GM12891 (cell line): ENCODE measurements at regions not wholly inside any gene's neighbourhood (a gene's known extent, or its start where the extent isn't known, plus 50 kb on each side); places are given as distances from the start of the nearest gene placed in this dataset.

Source experiments
- DNase-seq: peaks from one replicate; pipeline ENCODE4 v3.0.0; 2011; ENCODE audit warnings: low spot score; ENCODE audit not compliant: insufficient read length
- FAIRE-seq: peaks from 2 replicates; lab custom pipeline; 2011; peaks lifted over from hg19 to GRCh38; lab: Jason Lieb, UNC
- PAX5 ChIP-seq: IDR thresholded peaks from 2 replicates; pipeline ENCODE4 v1.6.1; 2011; ENCODE audit warnings: low read length, moderate library complexity, mild to moderate bottlenecking; ENCODE audit not compliant: insufficient read depth, severe bottlenecking
- POLR2A ChIP-seq: IDR thresholded peaks from 2 replicates; pipeline ENCODE4 v1.6.1; 2011; ENCODE audit warnings: low read depth, low read length, control low read depth
- POLR2AphosphoS5 ChIP-seq: IDR thresholded peaks from 2 replicates; pipeline ENCODE4 v1.6.1; 2011; ENCODE audit warnings: low read depth, low read length, control low read depth
- POU2F2 ChIP-seq: IDR thresholded peaks from 2 replicates; pipeline ENCODE4 v1.6.1; 2011; ENCODE audit warnings: low read depth, mild to moderate bottlenecking, control low read depth, low read length, moderate library complexity
- SPI1 ChIP-seq: IDR thresholded peaks from 2 replicates; pipeline ENCODE4 v1.6.1; 2011; ENCODE audit warnings: low read depth, low read length, control low read depth
- TAF1 ChIP-seq: IDR thresholded peaks from 2 replicates; pipeline ENCODE4 v1.6.1; 2011; ENCODE audit warnings: low read depth, low read length, control low read depth

- DNase-seq (no peak), FAIRE-seq (no peak)
- TF ChIP-seq PAX5 (no peak), POU2F2 (no peak), SPI1 (no peak), TAF1 (no peak), POLR2AphosphoS5 (no peak), POLR2A (no peak)
These were observed 319.0 kb downstream of the DKK2 start for GRCh38 chr4:106717091-106717490.

GRCh38 chr4:106715825-106716224, 320.3 kb downstream of the DKK2 start:
- FAIRE-seq = no peak
- DNase-seq = no peak
- TF ChIP-seq POU2F2 = no peak
- no peak for TF ChIP-seq SPI1
- TF ChIP-seq PAX5 = no peak
- no peak for TF ChIP-seq POLR2AphosphoS5
- no peak for TF ChIP-seq POLR2A
- TF ChIP-seq TAF1 = no peak

- FAIRE-seq = no peak
- TF ChIP-seq POU2F2 = no peak
- no peak for TF ChIP-seq SPI1
- no peak for TF ChIP-seq PAX5
- no peak for TF ChIP-seq TAF1
- no peak for TF ChIP-seq POLR2AphosphoS5
- TF ChIP-seq POLR2A = no peak
- no peak for DNase-seq
These were observed 327.7 kb downstream of the DKK2 start for GRCh38 chr4:106708464-106708816.

- DNase-seq (no peak), FAIRE-seq (no peak)
These were observed 328.2 kb downstream of the DKK2 start for GRCh38 chr4:106707776-106708463.

GRCh38 chr4:106704253-106704870, 331.8 kb downstream of the DKK2 start:
- DNase-seq (no peak), FAIRE-seq (no peak)
- TF ChIP-seq SPI1 (no peak), POLR2A (no peak), POU2F2 (no peak), PAX5 (no peak), TAF1 (no peak), POLR2AphosphoS5 (no peak)

More at GRCh38 chr4:106707776-106708463, 328.2 kb downstream of the DKK2 start:
- TF ChIP-seq POU2F2 (no peak), SPI1 (no peak), POLR2A (no peak), PAX5 (no peak), TAF1 (no peak), POLR2AphosphoS5 (no peak)

- TF ChIP-seq TAF1 (no peak), SPI1 (no peak), PAX5 (no peak), POLR2AphosphoS5 (no peak), POU2F2 (no peak), POLR2A (no peak)
- FAIRE-seq = no peak
- no peak for DNase-seq
These were observed 331.7 kb upstream of the GIMD1 start for GRCh38 chr4:106700321-106700720.

- FAIRE-seq (no peak), DNase-seq (no peak)
- TF ChIP-seq PAX5 (no peak), POLR2AphosphoS5 (no peak), TAF1 (no peak), POU2F2 (no peak), POLR2A (no peak), SPI1 (no peak)
These were observed 330.1 kb upstream of the GIMD1 start for GRCh38 chr4:106698621-106699195.

GRCh38 chr4:106695501-106696262, 327.1 kb upstream of the GIMD1 start:
- no peak for TF ChIP-seq POU2F2
- TF ChIP-seq SPI1 = no peak
- TF ChIP-seq PAX5 = no peak
- TF ChIP-seq TAF1 = no peak
- no peak for TF ChIP-seq POLR2AphosphoS5
- no peak for TF ChIP-seq POLR2A
- FAIRE-seq (no peak), DNase-seq (no peak)

GRCh38 chr4:106694232-106694631, 325.7 kb upstream of the GIMD1 start:
- FAIRE-seq (no peak), DNase-seq (no peak)
- TF ChIP-seq TAF1 (no peak), POLR2A (no peak), PAX5 (no peak), POU2F2 (no peak), POLR2AphosphoS5 (no peak), SPI1 (no peak)
